HEK293 (cell line): ENCODE measurements at regions not wholly inside any gene's neighbourhood (a gene's known extent, or its start where the extent isn't known, plus 50 kb on each side); places are given as distances from the start of the nearest gene placed in this dataset.
"Not testable (repeated sequence)": the region's sequence is repeated elsewhere in the genome, so short reads cannot be mapped to it uniquely, and the experiment has no call there.

Source experiments
- CTCF ChIA-PET: fragments of 350-600 bp; formaldehyde crosslinking; extraction: SDS; loops from one replicate; lab custom pipeline; 2021; ENCODE audit warnings: antibody characterized with exemption; lab: Yijun Ruan, JAX
- POLR2A ChIA-PET: fragments of 300-600 bp; formaldehyde crosslinking; extraction: SDS; loops from one replicate; lab custom pipeline; 2020; ENCODE audit warnings: antibody characterized with exemption, inconsistent platforms; lab: Yijun Ruan, JAX
- H3K27ac ChIP-seq: fragments of 200-500 bp; sonication (Bioruptor generic); 2 replicates; pipeline ENCODE4 v1.5.1; 2014; ENCODE audit warnings: low read depth, low read length, control low read depth, inconsistent platforms; ENCODE audit errors: extremely low read depth
- H3K36me3 ChIP-seq, 2 experiments: fragments of 200-500 bp in 1 of 2; sonication (Bioruptor generic) in 1 of 2; 1 replicate in 1 of 2; 2 replicates in 1 of 2; pipeline ENCODE4 v1.5.1; 2014 to 2017; ENCODE audit warnings: inconsistent platforms in 2 of 2, low read length in 2 of 2; ENCODE audit not compliant: control insufficient read depth in 2 of 2, insufficient read depth in 1 of 2
- H3K4me1 ChIP-seq: fragments of 200-500 bp; sonication (Bioruptor generic); 2 replicates; pipeline ENCODE4 v1.5.1; 2014; ENCODE audit warnings: mild to moderate bottlenecking, low read length, inconsistent platforms; ENCODE audit not compliant: control insufficient read depth, insufficient read depth
- H3K4me3 ChIP-seq: 2 replicates; pipeline ENCODE4 v1.5.1; 2011; ENCODE audit warnings: low read depth, mild to moderate bottlenecking, control low read depth, low read length, moderate library complexity
- H3K9me3 ChIP-seq: fragments of 200-500 bp; sonication (Bioruptor generic); 2 replicates; pipeline ENCODE4 v1.5.1; 2014; ENCODE audit warnings: low read depth, low read length, inconsistent platforms; ENCODE audit not compliant: control insufficient read depth, insufficient read depth
- EGR2 ChIP-seq: fragments of 450-650 bp; formaldehyde crosslinking; IDR thresholded peaks from 2 replicates; pipeline ENCODE4 v1.5.1; 2016; ENCODE audit warnings: low read depth, missing biosample characterization, missing genetic modification characterization
- GLIS2 ChIP-seq: fragments of 450-650 bp; formaldehyde crosslinking; IDR thresholded peaks from 2 replicates; pipeline ENCODE4 v1.5.1; 2016; ENCODE audit warnings: missing biosample characterization, missing genetic modification characterization
- KLF7 ChIP-seq: fragments of 450-650 bp; formaldehyde crosslinking; IDR thresholded peaks from 2 replicates; pipeline ENCODE4 v1.5.1; 2016; ENCODE audit warnings: missing biosample characterization, missing genetic modification characterization, borderline replicate concordance
- SP3 ChIP-seq: fragments of 450-650 bp; formaldehyde crosslinking; IDR thresholded peaks from 2 replicates; pipeline ENCODE4 v1.5.1; 2016; ENCODE audit warnings: missing biosample characterization, missing genetic modification characterization
- ZBTB20 ChIP-seq: fragments of 450-650 bp; formaldehyde crosslinking; IDR thresholded peaks from 2 replicates; pipeline ENCODE4 v1.5.1; 2016; ENCODE audit warnings: missing biosample characterization, missing genetic modification characterization
- ZNF433 ChIP-seq: fragments of 450-650 bp; formaldehyde crosslinking; IDR thresholded peaks from 2 replicates; pipeline ENCODE4 v1.5.1; 2016; ENCODE audit warnings: missing biosample characterization, missing genetic modification characterization, low read depth
- ZNF610 ChIP-seq: fragments of 450-650 bp; formaldehyde crosslinking; IDR thresholded peaks from 2 replicates; pipeline ENCODE4 v1.5.1; 2016; ENCODE audit warnings: missing biosample characterization, missing genetic modification characterization, borderline replicate concordance
- ZNF670 ChIP-seq: fragments of 450-650 bp; formaldehyde crosslinking; IDR thresholded peaks from 2 replicates; pipeline ENCODE4 v1.5.1; 2016; ENCODE audit warnings: missing biosample characterization, missing genetic modification characterization, low read depth
- ZNF830 ChIP-seq: fragments of 450-650 bp; IDR thresholded peaks from 2 replicates; pipeline ENCODE4 v1.5.0; 2018; ENCODE audit warnings: missing biosample characterization, missing genetic modification characterization, low read depth, mild to moderate bottlenecking, moderate library complexity
- ZXDB ChIP-seq: fragments of 450-650 bp; formaldehyde crosslinking; IDR thresholded peaks from 2 replicates; pipeline ENCODE4 v1.5.1; 2016; ENCODE audit warnings: missing biosample characterization, missing genetic modification characterization
- TF ChIP-seq, protein P1 (sequence below): fragments of 450-650 bp; formaldehyde crosslinking; IDR thresholded peaks from 2 replicates; pipeline ENCODE4 v1.5.1; 2016; ENCODE audit warnings: missing biosample characterization, missing genetic modification characterization
- TF ChIP-seq, protein P2 (sequence below): fragments of 450-650 bp; formaldehyde crosslinking; IDR thresholded peaks from 2 replicates; pipeline ENCODE4 v1.5.1; 2016; ENCODE audit warnings: missing biosample characterization, missing genetic modification characterization
- TF ChIP-seq, protein P3 (sequence below): fragments of 450-650 bp; formaldehyde crosslinking; IDR thresholded peaks from 2 replicates; pipeline ENCODE4 v1.5.1; 2016; ENCODE audit warnings: missing biosample characterization, missing genetic modification characterization

DNA sequence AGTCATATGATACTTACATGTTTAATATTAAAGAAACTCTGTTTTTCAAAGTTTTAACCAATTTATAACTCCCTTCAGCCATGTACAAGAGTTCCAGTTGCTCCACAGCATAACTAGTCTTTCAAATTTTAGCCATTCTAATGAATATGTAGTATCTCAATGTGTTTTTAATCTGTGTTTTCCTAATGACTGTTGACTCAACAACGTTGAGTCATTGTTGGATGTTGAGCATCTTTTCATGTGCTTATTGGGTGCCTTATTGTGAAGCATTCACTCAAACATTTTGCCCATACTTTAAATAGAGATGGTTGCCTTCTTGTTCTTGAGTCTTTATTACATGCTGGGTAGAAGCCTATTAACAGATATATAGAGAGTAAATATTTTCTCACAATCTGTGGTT is 240.2 kb upstream of the LYPLAL1 start:
- ChIA-PET POLR2A (no interaction called here), CTCF (interaction anchor here (0.7 kb wide), 1 partner anchor 170 kb away, joined by 3 read pairs; no protein-coding TSS in a partner anchor)
- H3K27ac ChIP-seq, result no peak overlapping the region
- no peaks in the 10 kb centered on the region for H3K4me1 ChIP-seq
- H3K9me3 ChIP-seq, result no peaks in the 10 kb centered on the region
- H3K4me3 ChIP-seq, result no peak overlapping the region
- H3K36me3 ChIP-seq, result no peaks in the 10 kb centered on the region
- TF ChIP-seq SP3 (tag by site-specific recombination), result no peak
- no peak for TF ChIP-seq ZNF670 (tag by site-specific recombination)
- TF ChIP-seq, protein P1, sequence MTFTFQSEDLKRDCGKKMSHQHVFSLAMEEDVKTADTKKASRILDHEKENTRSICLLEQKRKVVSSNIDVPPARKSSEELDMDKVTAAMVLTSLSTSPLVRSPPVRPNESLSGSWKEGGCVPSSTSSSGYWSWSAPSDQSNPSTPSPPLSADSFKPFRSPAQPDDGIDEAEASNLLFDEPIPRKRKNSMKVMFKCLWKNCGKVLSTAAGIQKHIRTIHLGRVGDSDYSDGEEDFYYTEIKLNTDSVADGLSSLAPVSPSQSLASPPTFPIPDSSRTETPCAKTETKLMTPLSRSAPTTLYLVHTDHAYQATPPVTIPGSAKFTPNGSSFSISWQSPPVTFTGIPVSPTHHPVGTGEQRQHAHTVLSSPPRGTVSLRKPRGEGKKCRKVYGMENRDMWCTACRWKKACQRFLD (tag by site-specific recombination), result no peak
- TF ChIP-seq ZNF433 (tag by site-specific recombination), result no peak

DNA sequence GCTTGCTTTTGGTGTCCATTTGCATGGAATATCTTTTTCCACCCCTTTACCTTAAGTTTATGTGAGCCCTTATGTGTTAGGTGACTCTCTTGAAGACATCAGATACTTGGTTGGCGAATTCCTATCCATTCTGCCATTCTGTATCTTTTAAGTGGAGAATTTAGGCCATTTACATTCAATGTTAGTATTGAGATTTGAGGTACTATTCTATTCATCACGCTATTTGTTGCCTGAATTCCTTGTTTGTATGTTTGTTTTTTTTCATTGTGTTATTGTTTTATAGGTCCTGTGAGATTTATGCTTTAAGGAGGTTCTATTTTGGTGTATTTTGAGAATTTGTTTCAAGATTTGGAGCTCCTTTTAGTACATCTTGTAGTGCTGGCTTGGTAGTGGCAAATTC is 238.3 kb upstream of the LYPLAL1 start:
- CTCF ChIA-PET, H3K27ac ChIP-seq: not testable (repeated sequence)

DNA sequence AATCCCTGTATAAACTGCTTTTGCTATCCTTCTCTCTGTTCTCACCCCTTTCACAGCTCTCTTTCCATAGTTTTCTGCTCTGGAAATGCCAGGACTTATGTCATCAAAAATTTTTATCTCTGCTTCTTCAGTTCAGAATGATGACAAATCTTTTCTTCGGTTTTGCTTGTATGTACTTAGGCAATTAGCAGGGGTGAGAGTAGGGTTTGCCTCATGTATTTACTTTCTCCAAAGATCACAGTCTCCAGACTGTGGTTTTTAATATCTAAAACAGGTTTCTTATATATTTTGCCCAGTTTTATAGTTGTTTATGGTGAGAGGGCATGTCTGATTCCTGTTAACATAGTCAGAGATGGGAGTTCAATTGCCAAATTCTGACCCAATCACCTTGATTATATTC is 235.4 kb upstream of the LYPLAL1 start:
- no peaks in the 10 kb centered on the region for H3K9me3 ChIP-seq
- no peak overlapping the region for H3K27ac ChIP-seq
- no peak overlapping the region for H3K4me3 ChIP-seq
- H3K36me3 ChIP-seq, result no peaks in the 10 kb centered on the region
- POLR2A ChIA-PET, result no interaction called here
- H3K4me1 ChIP-seq, result no peaks in the 10 kb centered on the region
- CTCF ChIA-PET, result no interaction called here
- no peak for TF ChIP-seq ZBTB20 (tag by site-specific recombination)
- TF ChIP-seq ZNF610 (tag by site-specific recombination), result no peak
- TF ChIP-seq, protein P2, sequence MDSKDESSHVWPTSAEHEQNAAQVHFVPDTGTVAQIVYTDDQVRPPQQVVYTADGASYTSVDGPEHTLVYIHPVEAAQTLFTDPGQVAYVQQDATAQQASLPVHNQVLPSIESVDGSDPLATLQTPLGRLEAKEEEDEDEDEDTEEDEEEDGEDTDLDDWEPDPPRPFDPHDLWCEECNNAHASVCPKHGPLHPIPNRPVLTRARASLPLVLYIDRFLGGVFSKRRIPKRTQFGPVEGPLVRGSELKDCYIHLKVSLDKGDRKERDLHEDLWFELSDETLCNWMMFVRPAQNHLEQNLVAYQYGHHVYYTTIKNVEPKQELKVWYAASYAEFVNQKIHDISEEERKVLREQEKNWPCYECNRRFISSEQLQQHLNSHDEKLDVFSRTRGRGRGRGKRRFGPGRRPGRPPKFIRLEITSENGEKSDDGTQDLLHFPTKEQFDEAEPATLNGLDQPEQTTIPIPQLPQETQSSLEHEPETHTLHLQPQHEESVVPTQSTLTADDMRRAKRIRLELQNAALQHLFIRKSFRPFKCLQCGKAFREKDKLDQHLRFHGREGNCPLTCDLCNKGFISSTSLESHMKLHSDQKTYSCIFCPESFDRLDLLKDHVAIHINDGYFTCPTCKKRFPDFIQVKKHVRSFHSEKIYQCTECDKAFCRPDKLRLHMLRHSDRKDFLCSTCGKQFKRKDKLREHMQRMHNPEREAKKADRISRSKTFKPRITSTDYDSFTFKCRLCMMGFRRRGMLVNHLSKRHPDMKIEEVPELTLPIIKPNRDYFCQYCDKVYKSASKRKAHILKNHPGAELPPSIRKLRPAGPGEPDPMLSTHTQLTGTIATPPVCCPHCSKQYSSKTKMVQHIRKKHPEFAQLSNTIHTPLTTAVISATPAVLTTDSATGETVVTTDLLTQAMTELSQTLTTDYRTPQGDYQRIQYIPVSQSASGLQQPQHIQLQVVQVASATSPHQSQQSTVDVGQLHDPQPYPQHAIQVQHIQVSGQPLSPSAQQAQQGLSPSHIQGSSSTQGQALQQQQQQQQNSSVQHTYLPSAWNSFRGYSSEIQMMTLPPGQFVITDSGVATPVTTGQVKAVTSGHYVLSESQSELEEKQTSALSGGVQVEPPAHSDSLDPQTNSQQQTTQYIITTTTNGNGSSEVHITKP (tag by site-specific recombination), result no peak
- TF ChIP-seq KLF7 (tag by site-specific recombination), result no peak
- TF ChIP-seq ZNF830 (tag by site-specific recombination), result no peak
- no peak for TF ChIP-seq ZXDB (tag by site-specific recombination)
- TF ChIP-seq, all 188 proteins: peak for 0

More for the DNA sequence above, 238.3 kb upstream of the LYPLAL1 start:
- H3K4me1 ChIP-seq, H3K36me3 ChIP-seq, H3K4me3 ChIP-seq, H3K9me3 ChIP-seq, POLR2A ChIA-PET: not testable (repeated sequence)
- TF ChIP-seq, protein P3, sequence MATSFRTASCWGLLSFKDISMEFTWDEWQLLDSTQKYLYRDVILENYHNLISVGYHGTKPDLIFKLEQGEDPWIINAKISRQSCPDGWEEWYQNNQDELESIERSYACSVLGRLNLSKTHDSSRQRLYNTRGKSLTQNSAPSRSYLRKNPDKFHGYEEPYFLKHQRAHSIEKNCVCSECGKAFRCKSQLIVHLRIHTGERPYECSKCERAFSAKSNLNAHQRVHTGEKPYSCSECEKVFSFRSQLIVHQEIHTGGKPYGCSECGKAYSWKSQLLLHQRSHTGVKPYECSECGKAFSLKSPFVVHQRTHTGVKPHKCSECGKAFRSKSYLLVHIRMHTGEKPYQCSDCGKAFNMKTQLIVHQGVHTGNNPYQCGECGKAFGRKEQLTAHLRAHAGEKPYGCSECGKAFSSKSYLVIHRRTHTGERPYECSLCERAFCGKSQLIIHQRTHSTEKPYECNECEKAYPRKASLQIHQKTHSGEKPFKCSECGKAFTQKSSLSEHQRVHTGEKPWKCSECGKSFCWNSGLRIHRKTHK, result peak; percentile 76

DNA sequence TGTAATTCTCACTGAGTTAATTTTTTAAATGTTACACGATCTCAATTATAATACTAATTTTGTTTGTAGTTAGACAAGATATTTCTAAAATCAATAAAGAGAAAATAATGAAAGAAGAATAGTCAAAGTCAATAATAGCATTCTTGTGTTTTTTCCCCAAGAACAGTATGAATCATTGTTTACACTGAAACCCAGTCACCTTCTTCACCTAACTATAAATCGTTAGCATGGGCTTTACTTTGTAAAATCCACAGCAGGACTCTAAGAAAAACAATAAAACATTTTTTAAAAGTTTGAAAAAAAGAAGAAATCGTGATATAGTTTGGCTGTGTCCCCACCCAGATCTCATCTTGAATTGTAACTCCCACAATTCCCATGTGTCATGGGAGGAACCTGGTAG is 234.6 kb upstream of the LYPLAL1 start:
- TF ChIP-seq ZNF433 (tag by site-specific recombination) (no peak), EGR2 (tag by site-specific recombination) (no peak), GLIS2 (no peak)
- H3K9me3 ChIP-seq, result no peaks in the 10 kb centered on the region
- H3K27ac ChIP-seq, result no peak overlapping the region
- no peaks in the 10 kb centered on the region for H3K4me1 ChIP-seq
- CTCF ChIA-PET, result no interaction called here
- H3K4me3 ChIP-seq, result no peak overlapping the region
- POLR2A ChIA-PET, result no interaction called here
- no peaks in the 10 kb centered on the region for H3K36me3 ChIP-seq
